ENCODE measurements at regions not wholly inside any gene's neighbourhood (a gene's known extent, or its start where the extent isn't known, plus 50 kb on each side); places are given as distances from the start of the nearest gene placed in this dataset.

- TF ChIP-seq CHD2 (IDR thresholded peaks at IDR 0.05; ENCODE audit: low read length), result no peak
- TF ChIP-seq, protein P1, sequence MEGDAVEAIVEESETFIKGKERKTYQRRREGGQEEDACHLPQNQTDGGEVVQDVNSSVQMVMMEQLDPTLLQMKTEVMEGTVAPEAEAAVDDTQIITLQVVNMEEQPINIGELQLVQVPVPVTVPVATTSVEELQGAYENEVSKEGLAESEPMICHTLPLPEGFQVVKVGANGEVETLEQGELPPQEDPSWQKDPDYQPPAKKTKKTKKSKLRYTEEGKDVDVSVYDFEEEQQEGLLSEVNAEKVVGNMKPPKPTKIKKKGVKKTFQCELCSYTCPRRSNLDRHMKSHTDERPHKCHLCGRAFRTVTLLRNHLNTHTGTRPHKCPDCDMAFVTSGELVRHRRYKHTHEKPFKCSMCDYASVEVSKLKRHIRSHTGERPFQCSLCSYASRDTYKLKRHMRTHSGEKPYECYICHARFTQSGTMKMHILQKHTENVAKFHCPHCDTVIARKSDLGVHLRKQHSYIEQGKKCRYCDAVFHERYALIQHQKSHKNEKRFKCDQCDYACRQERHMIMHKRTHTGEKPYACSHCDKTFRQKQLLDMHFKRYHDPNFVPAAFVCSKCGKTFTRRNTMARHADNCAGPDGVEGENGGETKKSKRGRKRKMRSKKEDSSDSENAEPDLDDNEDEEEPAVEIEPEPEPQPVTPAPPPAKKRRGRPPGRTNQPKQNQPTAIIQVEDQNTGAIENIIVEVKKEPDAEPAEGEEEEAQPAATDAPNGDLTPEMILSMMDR (IDR thresholded peaks at IDR 0.05; ENCODE audit: control extremely low read depth in 1 of 3, insufficient read depth in 1 of 3, low read depth in 1 of 3, low read length in 3 of 3), result no peak
- no peak for TF ChIP-seq SP1 (IDR thresholded peaks at IDR 0.05; ENCODE audit: low read depth, low read length)
- TF ChIP-seq, protein P2, sequence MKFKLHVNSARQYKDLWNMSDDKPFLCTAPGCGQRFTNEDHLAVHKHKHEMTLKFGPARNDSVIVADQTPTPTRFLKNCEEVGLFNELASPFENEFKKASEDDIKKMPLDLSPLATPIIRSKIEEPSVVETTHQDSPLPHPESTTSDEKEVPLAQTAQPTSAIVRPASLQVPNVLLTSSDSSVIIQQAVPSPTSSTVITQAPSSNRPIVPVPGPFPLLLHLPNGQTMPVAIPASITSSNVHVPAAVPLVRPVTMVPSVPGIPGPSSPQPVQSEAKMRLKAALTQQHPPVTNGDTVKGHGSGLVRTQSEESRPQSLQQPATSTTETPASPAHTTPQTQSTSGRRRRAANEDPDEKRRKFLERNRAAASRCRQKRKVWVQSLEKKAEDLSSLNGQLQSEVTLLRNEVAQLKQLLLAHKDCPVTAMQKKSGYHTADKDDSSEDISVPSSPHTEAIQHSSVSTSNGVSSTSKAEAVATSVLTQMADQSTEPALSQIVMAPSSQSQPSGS (IDR thresholded peaks at IDR 0.05; ENCODE audit: low read length), result no peak
- no peak for TF ChIP-seq RFX5 (IDR thresholded peaks at IDR 0.05; ENCODE audit: borderline replicate concordance, low read depth, low read length)
Observed at GRCh38 chr12:73308747-73309146, 1036.6 kb downstream of the TRHDE start.

Measured in H1 (cell line).